Embryonic facial prominence (tissue), 1 donor: ENCODE measurements at regions not wholly inside any gene's neighbourhood (a gene's known extent, or its start where the extent isn't known, plus 50 kb on each side); places are given as distances from the start of the nearest gene placed in this dataset.

ENCODE experiments used
- DNase-seq: peaks from one replicate; pipeline ENCODE4 v3.0.0-alpha.2; 2016; ENCODE audit errors: extremely low spot score

GRCh38 chr5:165173651-165174050 is 1668.2 kb downstream of the MAT2B start:
- DNase-seq, result no peak

- DNase-seq, result no peak
Measured at GRCh38 chr5:165175041-165175440, 1669.6 kb downstream of the MAT2B start.

GRCh38 chr5:165184183-165184582 is 1678.8 kb downstream of the MAT2B start:
- no peak for DNase-seq

GRCh38 chr5:165185716-165186115 is 1680.3 kb downstream of the MAT2B start:
- no peak for DNase-seq

GRCh38 chr5:165187815-165188214 is 1682.4 kb downstream of the MAT2B start:
- no peak for DNase-seq

GRCh38 chr5:165188556-165189175 is 1683.2 kb downstream of the MAT2B start:
- DNase-seq, result no peak

GRCh38 chr5:165196961-165197360 is 1691.5 kb downstream of the MAT2B start:
- no peak for DNase-seq

- no peak for DNase-seq
Measured at GRCh38 chr5:165201369-165201768, 1696.0 kb downstream of the MAT2B start.

GRCh38 chr5:165201771-165202518 is 1696.5 kb downstream of the MAT2B start:
- no peak for DNase-seq

GRCh38 chr5:165202519-165202910 is 1697.1 kb downstream of the MAT2B start:
- DNase-seq, result no peak

- no peak for DNase-seq
Measured at GRCh38 chr5:165209101-165209727, 1703.8 kb downstream of the MAT2B start.

GRCh38 chr5:165224366-165225045 is 1719.1 kb downstream of the MAT2B start:
- no peak for DNase-seq

GRCh38 chr5:165227515-165227914 is 1722.1 kb downstream of the MAT2B start:
- no peak for DNase-seq

- no peak for DNase-seq
Measured at GRCh38 chr5:165228184-165228583, 1722.8 kb downstream of the MAT2B start.

- no peak for DNase-seq
Measured at GRCh38 chr5:165231821-165232508, 1726.5 kb downstream of the MAT2B start.

- DNase-seq, result no peak
Measured at GRCh38 chr5:165232509-165233028, 1727.2 kb downstream of the MAT2B start.

GRCh38 chr5:165241811-165242210 is 1736.4 kb downstream of the MAT2B start:
- no peak for DNase-seq

GRCh38 chr5:165242646-165243045 is 1737.2 kb downstream of the MAT2B start:
- no peak for DNase-seq

GRCh38 chr5:165244407-165244806 is 1739.0 kb downstream of the MAT2B start:
- DNase-seq, result no peak

- no peak for DNase-seq
Measured at GRCh38 chr5:165258197-165258771, 1752.9 kb downstream of the MAT2B start.

GRCh38 chr5:165260426-165260825 is 1755.0 kb downstream of the MAT2B start:
- no peak for DNase-seq
